Cardiac fibroblast (primary cell): ENCODE measurements at regions not wholly inside any gene's neighbourhood (a gene's known extent, or its start where the extent isn't known, plus 50 kb on each side); places are given as distances from the start of the nearest gene placed in this dataset.

ENCODE experiments used
- DNase-seq, 2 donors: peaks; one replicate each; pipeline versions ENCODE4 v3.0.0 to v3.0.0-alpha.2; 2010; ENCODE audit warnings: low read depth in 2 of 2
- H3K4me3 ChIP-seq, 2 donors: replicated peaks in 1 of 2; 1 replicate in 1 of 2; 2 replicates in 1 of 2; pipeline ENCODE4 v1.5.1; 2011; ENCODE audit warnings: low read depth in 2 of 2, low read length in 2 of 2, mild to moderate bottlenecking in 2 of 2, moderate library complexity in 1 of 2
- CTCF ChIP-seq: IDR thresholded peaks from one replicate; pipeline ENCODE4 v1.5.1; 2011; ENCODE audit warnings: low read depth, mild to moderate bottlenecking, low read length, inconsistent platforms

GRCh38 chr9:113818391-113818790 lies 57.7 kb upstream of the ZNF618 start:
- no peak for TF ChIP-seq CTCF
- H3K4me3 ChIP-seq: no peak overlapping the region

DNA sequence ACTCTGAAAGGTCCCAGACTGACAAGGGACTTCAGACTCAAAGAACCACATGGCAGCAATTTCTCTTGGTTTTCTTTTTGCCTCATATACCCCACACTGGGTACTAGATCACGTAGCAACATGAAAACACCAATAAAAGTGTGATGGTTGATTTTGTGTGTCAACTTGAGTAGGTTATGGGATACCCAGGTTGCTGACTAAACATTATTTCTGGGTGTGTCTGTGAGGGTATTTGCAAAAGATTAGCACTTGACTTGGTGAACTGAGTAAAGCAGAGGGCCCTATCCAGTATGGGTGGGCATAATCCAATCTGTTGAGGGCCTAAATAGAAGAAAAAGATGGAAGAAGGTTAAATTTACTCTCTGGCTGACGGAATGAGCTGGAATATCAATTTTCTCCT lies 53.8 kb upstream of the ZNF618 start:
- no peak for TF ChIP-seq CTCF
- DNase-seq: no peak

More at GRCh38 chr9:113818391-113818790, 57.7 kb upstream of the ZNF618 start:
- no peak for DNase-seq

DNA sequence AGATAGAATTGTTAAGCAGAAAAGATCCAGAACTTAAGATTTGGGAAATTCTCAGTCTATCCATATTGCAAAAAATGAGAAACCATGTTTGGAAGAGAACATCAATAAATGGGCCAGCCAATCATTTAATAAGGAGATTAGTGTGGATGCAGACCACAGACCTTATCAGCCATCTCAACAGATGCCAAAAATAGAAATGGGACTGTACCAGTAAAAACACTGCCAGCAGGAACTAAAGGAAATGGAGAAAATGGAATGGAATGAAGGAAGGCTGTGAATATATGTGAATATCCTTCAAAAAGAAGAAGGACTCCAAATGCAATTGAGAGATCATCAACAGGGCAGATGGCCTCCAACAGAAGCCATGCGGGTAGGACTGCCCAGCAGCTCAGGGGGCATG lies 52.7 kb upstream of the ZNF618 start:
- H3K4me3 ChIP-seq: no peak overlapping the region
- TF ChIP-seq CTCF: no peak
- DNase-seq: no peak

More for the DNA sequence above, 53.8 kb upstream of the ZNF618 start:
- H3K4me3 ChIP-seq: no peak overlapping the region
